Loucy (cell line): ENCODE measurements at regions not wholly inside any gene's neighbourhood (a gene's known extent, or its start where the extent isn't known, plus 50 kb on each side); places are given as distances from the start of the nearest gene placed in this dataset.

Experiments used
- H2AFZ ChIP-seq: fragments of 200-600 bp; sonication (generic); 2 replicates; pipeline ENCODE4 v1.6.0; 2016; ENCODE audit warnings: antibody characterized with exemption, mild to moderate bottlenecking, low read length, moderate library complexity
- H3F3A ChIP-seq: fragments of 200-600 bp; 2 replicates; pipeline ENCODE4 v1.6.0; 2016; ENCODE audit warnings: antibody characterized with exemption, low read depth, mild to moderate bottlenecking
- H3K27me3 ChIP-seq: fragments of 200-600 bp; sonication (generic); 2 replicates; pipeline ENCODE4 v1.6.1; 2014; ENCODE audit warnings: low read length, mild to moderate bottlenecking; ENCODE audit not compliant: insufficient read depth, poor library complexity, severe bottlenecking
- H3K36me3 ChIP-seq: fragments of 200-600 bp; sonication (generic); 2 replicates; pipeline ENCODE4 v1.6.1; 2016; ENCODE audit warnings: low read length; ENCODE audit not compliant: insufficient read depth
- H3K4me1 ChIP-seq: fragments of 200-600 bp; sonication (generic); 2 replicates; pipeline ENCODE4 v1.5.1; 2014; ENCODE audit warnings: low read length, mild to moderate bottlenecking; ENCODE audit not compliant: insufficient read depth, poor library complexity, severe bottlenecking
- H3K4me2 ChIP-seq: fragments of 200-600 bp; sonication (generic); 2 replicates; pipeline ENCODE4 v1.6.0; 2014; ENCODE audit warnings: antibody characterized with exemption, low read length, low read depth, mild to moderate bottlenecking; ENCODE audit not compliant: poor library complexity, severe bottlenecking
- H3K4me3 ChIP-seq: fragments of 200-600 bp; sonication (generic); 2 replicates; pipeline ENCODE4 v1.5.1; 2014; ENCODE audit warnings: low read length, mild to moderate bottlenecking, mixed read lengths; ENCODE audit not compliant: poor library complexity, severe bottlenecking
- H3K79me2 ChIP-seq: fragments of 200-600 bp; sonication (generic); 2 replicates; pipeline ENCODE4 v1.6.1; 2014; ENCODE audit warnings: low read length; ENCODE audit not compliant: insufficient read depth
- H3K9ac ChIP-seq: fragments of 200-600 bp; sonication (generic); 2 replicates; pipeline ENCODE4 v1.6.0; 2014; ENCODE audit warnings: mild to moderate bottlenecking, low read depth, low read length, moderate library complexity; ENCODE audit not compliant: poor library complexity, severe bottlenecking
- H3K9me2 ChIP-seq: fragments of 200-600 bp; sonication (generic); replicated peaks from 2 replicates; pipeline ENCODE4 v1.6.1; 2016; ENCODE audit warnings: low read depth, low read length, mixed read lengths
- H3K9me3 ChIP-seq: fragments of 200-600 bp; sonication (generic); 2 replicates; pipeline ENCODE4 v1.6.1; 2014; ENCODE audit warnings: mild to moderate bottlenecking, antibody characterized with exemption, low read length, low read depth; ENCODE audit not compliant: insufficient read depth
- H4K20me1 ChIP-seq: fragments of 200-600 bp; sonication (generic); 2 replicates; pipeline ENCODE4 v1.6.0; 2014; ENCODE audit warnings: antibody characterized with exemption, low read length, mild to moderate bottlenecking; ENCODE audit not compliant: insufficient read depth, poor library complexity, severe bottlenecking
- CTCF ChIP-seq: fragments of 200-600 bp; sonication (generic); conservative IDR thresholded peaks from 2 replicates; pipeline ENCODE4 v1.5.1; 2014; ENCODE audit warnings: mild to moderate bottlenecking, antibody characterized with exemption, low read length
- EZH2phosphoT487 ChIP-seq: fragments of 200-600 bp; IDR thresholded peaks from 2 replicates; pipeline ENCODE4 v1.6.1; 2018; ENCODE audit warnings: antibody characterized with exemption, mild to moderate bottlenecking, moderate library complexity, borderline replicate concordance

- H3K27me3 ChIP-seq: no peaks in the 10 kb centered on the region
- H4K20me1 ChIP-seq: no peaks in the 10 kb centered on the region
- no peaks in the 10 kb centered on the region for H3K9me3 ChIP-seq
- H3K79me2 ChIP-seq: no peaks in the 10 kb centered on the region
- H3F3A ChIP-seq: no peaks in the 10 kb centered on the region
- no peaks in the 10 kb centered on the region for H3K4me1 ChIP-seq
- TF ChIP-seq CTCF (no peak), EZH2phosphoT487 (no peak)
- no peak overlapping the region for H3K4me3 ChIP-seq
- no peak overlapping the region for H3K4me2 ChIP-seq
- H3K9me2 ChIP-seq: no peaks in the 10 kb centered on the region
- no peak overlapping the region for H2AFZ ChIP-seq
- H3K36me3 ChIP-seq: no peaks in the 10 kb centered on the region
- H3K9ac ChIP-seq: no peak overlapping the region
Observed at GRCh38 chr7:125484755-125485154, 555.1 kb upstream of the POT1 start.

GRCh38 chr7:125481323-125481722, 551.7 kb upstream of the POT1 start:
- Histone ChIP-seq H3K79me2 (no peaks in the 10 kb centered on the region), H3K27me3 (no peaks in the 10 kb centered on the region), H2AFZ (no peak overlapping the region), H3F3A (no peaks in the 10 kb centered on the region), H4K20me1 (no peaks in the 10 kb centered on the region), H3K4me1 (no peaks in the 10 kb centered on the region), H3K9ac (no peak overlapping the region), H3K4me3 (no peak overlapping the region), H3K4me2 (no peak overlapping the region), H3K9me2 (no peaks in the 10 kb centered on the region), H3K36me3 (no peaks in the 10 kb centered on the region), H3K9me3 (no peaks in the 10 kb centered on the region)
- no peak for TF ChIP-seq EZH2phosphoT487
- TF ChIP-seq CTCF: no peak

- Histone ChIP-seq H3K9me3 (no peaks in the 10 kb centered on the region), H3K4me3 (no peak overlapping the region), H3K4me1 (no peaks in the 10 kb centered on the region), H3K36me3 (no peaks in the 10 kb centered on the region), H3K27me3 (no peaks in the 10 kb centered on the region), H3K9me2 (no peaks in the 10 kb centered on the region), H4K20me1 (no peaks in the 10 kb centered on the region), H3K4me2 (no peak overlapping the region), H3K79me2 (no peaks in the 10 kb centered on the region), H3F3A (no peaks in the 10 kb centered on the region), H3K9ac (no peak overlapping the region), H2AFZ (no peak overlapping the region)
- TF ChIP-seq EZH2phosphoT487 (no peak), CTCF (no peak)
Observed at GRCh38 chr7:125480762-125481161, 551.1 kb upstream of the POT1 start.
